T-helper 1 cell treated with Interleukin-12 subunit alpha and Interleukin-12 subunit beta and Interleukin-4 antibody, amounts not matched to agents 30 μg/mL and 1 μg/mL, for 36 hours (primary cell): ENCODE measurements at regions not wholly inside any gene's neighbourhood (a gene's known extent, or its start where the extent isn't known, plus 50 kb on each side); places are given as distances from the start of the nearest gene placed in this dataset.

ENCODE experiments used
- H3K27ac Mint-ChIP-seq: one replicate; pipeline ENCODE4 v1.8.0; 2021; ENCODE audit warnings: mild to moderate bottlenecking, mixed read lengths
- H3K27me3 Mint-ChIP-seq: one replicate; pipeline ENCODE4 v1.8.0; 2021; ENCODE audit warnings: low read depth, mixed read lengths
- H3K36me3 Mint-ChIP-seq: one replicate; pipeline ENCODE4 v1.8.0; 2021; ENCODE audit warnings: low read depth, mixed read lengths
- H3K4me1 Mint-ChIP-seq: one replicate; pipeline ENCODE4 v1.8.0; 2021; ENCODE audit warnings: low read depth, mixed read lengths
- H3K4me3 Mint-ChIP-seq: one replicate; pipeline ENCODE4 v1.8.0; 2021; ENCODE audit warnings: mild to moderate bottlenecking, moderate library complexity, mixed read lengths
- H3K9me3 Mint-ChIP-seq: one replicate; pipeline ENCODE4 v1.8.0; 2021; ENCODE audit warnings: mixed read lengths

- Mint-ChIP-seq H3K27me3 (no peaks in the 10 kb centered on the region), H3K36me3 (no peaks in the 10 kb centered on the region), H3K4me1 (no peaks in the 10 kb centered on the region), H3K4me3 (no peak overlapping the region), H3K9me3 (no peaks in the 10 kb centered on the region), H3K27ac (no peak overlapping the region)
Measured at GRCh38 chr3:182118066-182118465, 406.3 kb downstream of the SOX2 start.

- H3K36me3 Mint-ChIP-seq, result no peaks in the 10 kb centered on the region
- H3K4me3 Mint-ChIP-seq, result no peak overlapping the region
- H3K27me3 Mint-ChIP-seq, result no peaks in the 10 kb centered on the region
- no peaks in the 10 kb centered on the region for H3K4me1 Mint-ChIP-seq
- H3K9me3 Mint-ChIP-seq, result no peaks in the 10 kb centered on the region
- no peak overlapping the region for H3K27ac Mint-ChIP-seq
Measured at GRCh38 chr3:182121401-182121800, 409.7 kb downstream of the SOX2 start.

- Mint-ChIP-seq H3K27me3 (no peaks in the 10 kb centered on the region), H3K4me3 (no peak overlapping the region), H3K4me1 (no peaks in the 10 kb centered on the region), H3K36me3 (no peaks in the 10 kb centered on the region), H3K27ac (no peak overlapping the region), H3K9me3 (no peaks in the 10 kb centered on the region)
Measured at GRCh38 chr3:182122779-182123178, 411.1 kb downstream of the SOX2 start.

GRCh38 chr3:182124187-182124586 is 412.5 kb downstream of the SOX2 start:
- H3K27ac Mint-ChIP-seq, result no peak overlapping the region

DNA sequence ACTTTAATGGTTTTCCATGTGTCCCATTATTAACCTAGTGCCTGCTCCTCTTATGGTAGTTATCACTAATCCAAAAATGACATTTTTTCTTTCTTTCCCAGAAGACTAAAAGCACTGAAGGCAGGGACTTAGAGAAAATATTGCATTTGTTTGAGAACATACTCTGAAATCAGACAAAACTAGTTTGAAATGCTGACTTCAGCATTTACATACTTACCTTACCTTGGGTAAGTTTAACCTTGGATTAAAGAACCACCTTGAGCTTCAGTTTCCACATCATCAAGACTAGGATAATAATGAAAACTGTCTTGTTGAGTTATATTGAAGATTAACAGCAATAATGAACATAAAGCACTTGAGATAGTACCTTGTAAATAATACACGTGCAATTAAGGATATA is 413.0 kb downstream of the SOX2 start:
- no peak overlapping the region for H3K4me3 Mint-ChIP-seq
- H3K4me1 Mint-ChIP-seq, result no peaks in the 10 kb centered on the region

More at GRCh38 chr3:182124187-182124586, 412.5 kb downstream of the SOX2 start:
- H3K27me3 Mint-ChIP-seq, result no peaks in the 10 kb centered on the region
- no peaks in the 10 kb centered on the region for H3K4me1 Mint-ChIP-seq
- no peak overlapping the region for H3K4me3 Mint-ChIP-seq
- H3K9me3 Mint-ChIP-seq, result no peaks in the 10 kb centered on the region
- H3K36me3 Mint-ChIP-seq, result no peaks in the 10 kb centered on the region

DNA sequence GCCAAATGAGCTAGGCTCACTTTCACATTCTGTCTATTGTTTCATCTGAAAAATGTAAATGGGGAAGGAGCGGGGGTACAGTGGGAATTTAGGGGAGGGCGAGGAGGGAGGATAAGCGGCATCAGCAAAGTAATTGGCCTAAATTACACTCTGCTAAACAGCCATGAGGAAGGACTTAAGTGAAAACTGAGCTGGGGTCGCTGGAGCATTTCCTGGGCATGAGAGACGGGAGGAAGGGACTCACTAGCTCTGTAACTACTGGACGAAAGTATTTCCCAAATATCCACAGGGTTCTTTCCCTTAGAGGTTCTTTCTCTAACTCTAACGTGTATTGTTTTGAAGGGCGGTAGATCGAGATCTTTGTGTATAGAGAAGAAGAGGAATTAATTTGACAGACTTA is 418.0 kb downstream of the SOX2 start:
- Mint-ChIP-seq H3K36me3 (no peaks in the 10 kb centered on the region), H3K9me3 (no peaks in the 10 kb centered on the region), H3K27ac (no peak overlapping the region), H3K27me3 (no peaks in the 10 kb centered on the region), H3K4me1 (no peaks in the 10 kb centered on the region), H3K4me3 (no peak overlapping the region)

More for the DNA sequence above, 413.0 kb downstream of the SOX2 start:
- Mint-ChIP-seq H3K27ac (no peak overlapping the region), H3K9me3 (no peaks in the 10 kb centered on the region), H3K27me3 (no peaks in the 10 kb centered on the region), H3K36me3 (no peaks in the 10 kb centered on the region)

GRCh38 chr3:182133752-182134151 is 422.0 kb downstream of the SOX2 start:
- Mint-ChIP-seq H3K27me3 (no peaks in the 10 kb centered on the region), H3K27ac (no peak overlapping the region), H3K9me3 (no peaks in the 10 kb centered on the region), H3K4me3 (no peak overlapping the region), H3K36me3 (no peaks in the 10 kb centered on the region), H3K4me1 (no peaks in the 10 kb centered on the region)

GRCh38 chr3:182135056-182135455 is 423.3 kb downstream of the SOX2 start:
- Mint-ChIP-seq H3K9me3 (no peaks in the 10 kb centered on the region), H3K27ac (no peak overlapping the region), H3K4me3 (no peak overlapping the region), H3K36me3 (no peaks in the 10 kb centered on the region), H3K4me1 (no peaks in the 10 kb centered on the region), H3K27me3 (no peaks in the 10 kb centered on the region)

- H3K27me3 Mint-ChIP-seq, result no peaks in the 10 kb centered on the region
- no peaks in the 10 kb centered on the region for H3K36me3 Mint-ChIP-seq
- no peaks in the 10 kb centered on the region for H3K9me3 Mint-ChIP-seq
- no peak overlapping the region for H3K27ac Mint-ChIP-seq
- no peaks in the 10 kb centered on the region for H3K4me1 Mint-ChIP-seq
- H3K4me3 Mint-ChIP-seq, result no peak overlapping the region
Measured at GRCh38 chr3:182136008-182136910, 424.5 kb downstream of the SOX2 start.

GRCh38 chr3:182138393-182138792 is 426.7 kb downstream of the SOX2 start:
- Mint-ChIP-seq H3K27me3 (no peaks in the 10 kb centered on the region), H3K9me3 (no peaks in the 10 kb centered on the region), H3K4me1 (no peaks in the 10 kb centered on the region), H3K27ac (no peak overlapping the region), H3K36me3 (no peaks in the 10 kb centered on the region), H3K4me3 (no peak overlapping the region)

- Mint-ChIP-seq H3K4me1 (no peaks in the 10 kb centered on the region), H3K27me3 (no peaks in the 10 kb centered on the region), H3K27ac (no peak overlapping the region), H3K9me3 (no peaks in the 10 kb centered on the region), H3K4me3 (no peak overlapping the region), H3K36me3 (no peaks in the 10 kb centered on the region)
Measured at GRCh38 chr3:182139627-182140357, 428.1 kb downstream of the SOX2 start.

DNA sequence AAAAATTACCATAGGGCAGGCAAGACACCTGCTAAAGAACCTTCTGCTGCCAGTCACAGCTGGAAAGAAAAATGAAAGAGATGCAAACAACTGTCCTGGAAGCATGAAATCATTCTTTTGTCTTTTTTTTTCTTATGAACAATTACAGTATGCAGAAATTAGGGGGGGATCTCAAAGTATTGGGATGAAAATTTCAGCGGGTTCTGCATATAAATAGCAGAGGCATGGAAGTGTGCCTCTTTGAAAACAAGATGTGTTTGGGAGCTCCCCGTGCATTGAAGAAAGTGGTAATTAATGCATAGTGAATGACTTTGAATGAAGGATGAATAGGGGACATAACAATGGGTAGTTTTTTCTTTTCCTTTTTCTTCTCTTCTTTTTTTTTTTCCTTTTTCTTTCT is 431.2 kb downstream of the SOX2 start:
- no peaks in the 10 kb centered on the region for H3K9me3 Mint-ChIP-seq
- H3K36me3 Mint-ChIP-seq, result no peaks in the 10 kb centered on the region
- no peaks in the 10 kb centered on the region for H3K27me3 Mint-ChIP-seq
- no peak overlapping the region for H3K4me3 Mint-ChIP-seq
- no peaks in the 10 kb centered on the region for H3K4me1 Mint-ChIP-seq
- no peak overlapping the region for H3K27ac Mint-ChIP-seq

GRCh38 chr3:182143903-182144302 is 432.2 kb downstream of the SOX2 start:
- Mint-ChIP-seq H3K4me1 (no peaks in the 10 kb centered on the region), H3K9me3 (no peaks in the 10 kb centered on the region), H3K4me3 (no peak overlapping the region), H3K27me3 (no peaks in the 10 kb centered on the region), H3K27ac (no peak overlapping the region), H3K36me3 (no peaks in the 10 kb centered on the region)

DNA sequence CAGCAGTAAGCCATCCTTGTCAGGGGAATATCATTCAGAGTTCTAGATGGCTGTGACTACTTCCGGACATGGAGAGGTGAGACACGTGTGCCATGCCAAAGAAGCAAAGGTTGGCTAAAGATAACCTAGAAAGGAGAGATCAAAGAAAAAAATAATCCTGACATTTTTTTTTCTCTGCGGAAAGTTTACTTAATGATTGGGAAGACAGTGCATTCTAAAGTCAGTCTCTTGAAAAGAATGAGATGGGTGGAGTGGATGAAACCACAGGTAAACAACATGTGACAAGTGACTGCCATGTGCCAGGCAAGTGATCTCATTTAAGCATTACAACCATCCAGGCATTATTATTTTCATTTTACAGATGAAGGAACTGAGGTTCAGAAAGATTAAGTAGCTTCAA is 436.6 kb downstream of the SOX2 start:
- Mint-ChIP-seq H3K36me3 (no peaks in the 10 kb centered on the region), H3K27ac (no peak overlapping the region), H3K9me3 (peaks cover 3% of the 10 kb centered on the region), H3K4me3 (no peak overlapping the region), H3K4me1 (no peaks in the 10 kb centered on the region), H3K27me3 (no peaks in the 10 kb centered on the region)

GRCh38 chr3:182149594-182149993 is 437.9 kb downstream of the SOX2 start:
- H3K9me3 Mint-ChIP-seq, result peaks cover 3% of the 10 kb centered on the region
- no peaks in the 10 kb centered on the region for H3K36me3 Mint-ChIP-seq
- no peaks in the 10 kb centered on the region for H3K4me1 Mint-ChIP-seq
- H3K27me3 Mint-ChIP-seq, result no peaks in the 10 kb centered on the region
- H3K4me3 Mint-ChIP-seq, result no peak overlapping the region
- H3K27ac Mint-ChIP-seq, result no peak overlapping the region
